B cell (primary cell): ENCODE measurements at regions not wholly inside any gene's neighbourhood (a gene's known extent, or its start where the extent isn't known, plus 50 kb on each side); places are given as distances from the start of the nearest gene placed in this dataset.

Experiments
- ATAC-seq: fragments of 200-7000 bp; cut with Tn5 transposase; one replicate; pipeline ENCODE4 v1.10.0; 2021; ENCODE audit warnings: low read depth, mild to moderate bottlenecking, moderate number of reproducible peaks, moderate library complexity
- CTCF ChIA-PET: fragments of 350-600 bp; sonication (Branson Sonifier 250); formaldehyde crosslinking; loops from one replicate; lab custom pipeline; 2021; ENCODE audit warnings: antibody characterized with exemption, inconsistent platforms; lab: Charles Lee
- POLR2A ChIA-PET: fragments of 350-600 bp; sonication (Branson Sonifier 250); formaldehyde crosslinking; loops from one replicate; lab custom pipeline; 2021; ENCODE audit warnings: antibody characterized with exemption; lab: Charles Lee
- DNase-seq: peaks from one replicate; pipeline ENCODE4 v3.0.0; 2013
- H2AFZ ChIP-seq: 2 replicates; pipeline ENCODE4 v1.6.1; 2012; ENCODE audit warnings: mild to moderate bottlenecking, low read depth, low read length; ENCODE audit not compliant: insufficient read depth, poor library complexity, severe bottlenecking
- H3K27ac ChIP-seq, 2 donors: 1 replicate in 1 of 2; 2 replicates in 1 of 2; pipeline ENCODE4 v1.5.1; 2012 to 2013; ENCODE audit warnings: low read length in 2 of 2, mild to moderate bottlenecking in 2 of 2, moderate library complexity in 1 of 2
- H3K27me3 ChIP-seq, 4 experiments: fragments of 200-600 bp in 1 of 4; sonication (generic) in 1 of 4; replicated peaks in 1 of 4; 1 replicate in 2 of 4; 2 replicates in 2 of 4; pipeline versions ENCODE4 v1.6.1 to v1.7.0; 2013 to 2016; ENCODE audit warnings: low read length in 3 of 4, mild to moderate bottlenecking in 2 of 4, mixed read lengths in 1 of 4, moderate library complexity in 1 of 4; ENCODE audit not compliant: insufficient read depth in 4 of 4, control insufficient read depth in 3 of 4; ENCODE audit errors: control extremely low read depth in 1 of 4
- H3K36me3 ChIP-seq, 2 experiments: replicated peaks in 1 of 2; 1 replicate in 1 of 2; 2 replicates in 1 of 2; pipeline versions ENCODE4 v1.6.1 to v1.7.1; 2013; ENCODE audit warnings: low read length in 1 of 2; ENCODE audit not compliant: insufficient read depth in 2 of 2, control insufficient read depth in 1 of 2; ENCODE audit errors: control extremely low read depth in 1 of 2, extremely low read depth in 1 of 2
- H3K4me1 ChIP-seq, 2 donors: fragments of 200-600 bp in 1 of 2; sonication (generic) in 1 of 2; 1 replicate in 1 of 2; 2 replicates in 1 of 2; pipeline versions ENCODE4 v1.5.1 to v1.6.1; 2013 to 2017; ENCODE audit warnings: low read length in 2 of 2; ENCODE audit not compliant: control insufficient read depth in 2 of 2, insufficient read depth in 2 of 2
- H3K4me2 ChIP-seq: replicated peaks from 2 replicates; pipeline ENCODE3; 2012; ENCODE audit warnings: mild to moderate bottlenecking, low read depth, low read length; ENCODE audit not compliant: poor library complexity, severe bottlenecking
- H3K4me3 ChIP-seq, 5 experiments: fragments of 200-600 bp in 1 of 5; sonication (generic) in 1 of 5; 1 replicate in 3 of 5; 2 replicates in 2 of 5; pipeline versions ENCODE4 v1.5.1 to v1.7.0; 2011 to 2016; ENCODE audit warnings: low read length in 4 of 5, mild to moderate bottlenecking in 4 of 5, low read depth in 2 of 5, control low read depth in 1 of 5, moderate library complexity in 1 of 5; ENCODE audit not compliant: insufficient read depth in 1 of 5; ENCODE audit errors: control extremely low read depth in 1 of 5, extremely low read depth in 1 of 5
- H3K79me2 ChIP-seq: fragments of 200-600 bp; sonication (generic); one replicate; pipeline ENCODE4 v1.6.0; 2016; ENCODE audit warnings: low read length; ENCODE audit not compliant: control insufficient read depth, insufficient read depth
- H3K9ac ChIP-seq: fragments of 200-600 bp; sonication (generic); 2 replicates; pipeline ENCODE4 v1.6.1; 2017; ENCODE audit warnings: mild to moderate bottlenecking, low read length, moderate library complexity
- H3K9me3 ChIP-seq, 3 donors: one replicate each; pipeline versions ENCODE4 v1.6.1 to v1.7.1; 2013; ENCODE audit warnings: low read length in 2 of 3; ENCODE audit not compliant: control insufficient read depth in 2 of 3, insufficient read depth in 1 of 3; ENCODE audit errors: control extremely low read depth in 1 of 3
- H4K20me1 ChIP-seq: 2 replicates; pipeline ENCODE4 v1.6.0; 2012; ENCODE audit warnings: mild to moderate bottlenecking, low read length; ENCODE audit not compliant: insufficient read depth, control insufficient read depth, poor library complexity, severe bottlenecking
- H3K27ac Mint-ChIP-seq: one replicate; pipeline ENCODE4 v1.8.0; 2021; ENCODE audit warnings: mixed read lengths
- H3K27me3 Mint-ChIP-seq: one replicate; pipeline ENCODE4 v1.8.0; 2021; ENCODE audit warnings: mixed read lengths
- H3K4me1 Mint-ChIP-seq: one replicate; pipeline ENCODE4 v1.8.0; 2021; ENCODE audit warnings: mixed read lengths
- H3K4me3 Mint-ChIP-seq: one replicate; pipeline ENCODE4 v1.8.0; 2021; ENCODE audit warnings: mixed read lengths
- H3K9me3 Mint-ChIP-seq: one replicate; pipeline ENCODE4 v1.8.0; 2022; ENCODE audit warnings: mixed read lengths; ENCODE audit not compliant: insufficient read depth
- CTCF ChIP-seq: fragments of 200-600 bp; IDR thresholded peaks from one replicate; pipeline ENCODE4 v1.8.0; 2022; ENCODE audit warnings: antibody characterized with exemption, mild to moderate bottlenecking
- EZH2 ChIP-seq: IDR thresholded peaks from 2 replicates; pipeline ENCODE4 v1.6.1; 2012; ENCODE audit warnings: borderline replicate concordance, low read depth, mild to moderate bottlenecking, moderate library complexity, low read length; ENCODE audit not compliant: insufficient read depth, poor library complexity, severe bottlenecking
- intact Hi-C: fragments of 100-400 bp; cut with micrococcal nuclease; formaldehyde crosslinking; loops from one replicate; pipeline ENCODE4 v1.10.0; 2022

DNA sequence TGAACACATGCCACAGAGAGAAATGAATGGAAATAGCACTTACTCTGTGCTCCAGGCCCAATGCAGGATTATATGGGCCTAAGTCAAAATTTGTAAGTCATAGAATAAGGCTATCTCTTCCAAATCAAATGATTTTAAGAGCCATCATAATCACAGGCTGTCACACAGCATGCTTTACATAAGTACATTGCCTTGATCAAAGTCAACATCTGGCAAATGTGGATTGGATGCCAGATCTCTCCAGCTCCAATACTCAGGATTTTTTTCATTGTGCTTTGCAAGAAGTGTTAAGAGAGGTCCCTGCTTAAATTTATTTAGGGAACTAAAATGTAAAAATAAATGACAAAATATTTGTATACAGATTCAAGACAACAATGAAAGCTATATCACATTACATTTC is 299.9 kb downstream of the PRDM5 start:
- H3K27me3 Mint-ChIP-seq: no peaks in the 10 kb centered on the region

GRCh38 chr4:120617171-120617570 is 305.4 kb downstream of the PRDM5 start:
- H3K27ac ChIP-seq: no peak overlapping the region
- no peaks in the 10 kb centered on the region for H3K79me2 ChIP-seq
- CTCF ChIA-PET: no interaction called here
- no peaks in the 10 kb centered on the region for H3K36me3 ChIP-seq
- H3K27me3 ChIP-seq: no peaks in the 10 kb centered on the region
- intact Hi-C loops: no loop called here
- H3K4me1 ChIP-seq: no peaks in the 10 kb centered on the region
- no peaks in the 10 kb centered on the region for H3K4me1 Mint-ChIP-seq
- no peak overlapping the region for H3K27ac Mint-ChIP-seq
- no peak for ATAC-seq
- H2AFZ ChIP-seq: no peak overlapping the region
- no peaks in the 10 kb centered on the region for H3K27me3 Mint-ChIP-seq
- H4K20me1 ChIP-seq: no peaks in the 10 kb centered on the region
- H3K9me3 Mint-ChIP-seq: no peaks in the 10 kb centered on the region
- no peak overlapping the region for H3K9ac ChIP-seq
- TF ChIP-seq CTCF: no peak
- no peak for TF ChIP-seq EZH2
- H3K4me3 ChIP-seq: no peak overlapping the region
- H3K4me3 Mint-ChIP-seq: no peak overlapping the region
- H3K9me3 ChIP-seq: no peaks in the 10 kb centered on the region
- POLR2A ChIA-PET: no interaction called here
- DNase-seq: no peak
- H3K4me2 ChIP-seq: no peak overlapping the region

More for the DNA sequence above, 299.9 kb downstream of the PRDM5 start:
- Mint-ChIP-seq H3K4me3 (no peak overlapping the region), H3K27ac (no peak overlapping the region), H3K9me3 (peaks cover 2% of the 10 kb centered on the region), H3K4me1 (no peaks in the 10 kb centered on the region)
- Histone ChIP-seq H2AFZ (no peak overlapping the region), H3K79me2 (no peaks in the 10 kb centered on the region), H3K4me1 (no peaks in the 10 kb centered on the region), H3K36me3 (no peaks in the 10 kb centered on the region), H3K9me3 (peaks cover 0 to 1% (median 0%) of the 10 kb centered on the region in 3 donors), H4K20me1 (no peaks in the 10 kb centered on the region), H3K27me3 (no peaks in the 10 kb centered on the region), H3K9ac (no peak overlapping the region), H3K4me3 (no peak overlapping the region), H3K27ac (no peak overlapping the region), H3K4me2 (no peak overlapping the region)
- ATAC-seq: no peak
- POLR2A ChIA-PET: no interaction called here
- CTCF ChIA-PET: no interaction called here
- intact Hi-C loops: no loop called here
- DNase-seq: no peak
- TF ChIP-seq CTCF (no peak), EZH2 (no peak)
